Astrocyte of the cerebellum (primary cell): ENCODE measurements at regions not wholly inside any gene's neighbourhood (a gene's known extent, or its start where the extent isn't known, plus 50 kb on each side); places are given as distances from the start of the nearest gene placed in this dataset.

Experiments used
- DNase-seq: peaks from one replicate; pipeline ENCODE4 v3.0.0-alpha.2; 2011; ENCODE audit warnings: low read depth
- H3K4me3 ChIP-seq: 2 replicates; pipeline ENCODE4 v1.5.1; 2011; ENCODE audit warnings: mild to moderate bottlenecking, low read depth, low read length, moderate library complexity
- CTCF ChIP-seq: IDR thresholded peaks from 2 replicates; pipeline ENCODE4 v1.5.1; 2012; ENCODE audit warnings: low read length, low read depth, moderate library complexity, mild to moderate bottlenecking; ENCODE audit errors: missing control alignments
- in situ Hi-C: cut with HindIII; loops from 2 replicates; pipeline ENCODE4 v1.10.0; 2017; ENCODE audit warnings: low sequenced_read_pairs

- no peak overlapping the region for H3K4me3 ChIP-seq
- TF ChIP-seq CTCF, result no peak
- no peak for DNase-seq
- in situ Hi-C loops, result no loop called here
These were observed 83.0 kb downstream of the SEC61B start for GRCh38 chr9:99305124-99305523.

GRCh38 chr9:99305820-99306811 lies 84.0 kb downstream of the SEC61B start:
- H3K4me3 ChIP-seq, result no peak overlapping the region
- TF ChIP-seq CTCF, result no peak
- no peak for DNase-seq
- in situ Hi-C loops, result no loop called here

GRCh38 chr9:99307851-99308250 lies 85.8 kb downstream of the SEC61B start:
- in situ Hi-C loops, result no loop called here
- no peak for DNase-seq
- no peak for TF ChIP-seq CTCF
- H3K4me3 ChIP-seq, result no peak overlapping the region

- H3K4me3 ChIP-seq, result no peak overlapping the region
- DNase-seq, result no peak
- no peak for TF ChIP-seq CTCF
- in situ Hi-C loops, result no loop called here
These were observed 87.3 kb downstream of the SEC61B start for GRCh38 chr9:99309141-99309939.

DNA sequence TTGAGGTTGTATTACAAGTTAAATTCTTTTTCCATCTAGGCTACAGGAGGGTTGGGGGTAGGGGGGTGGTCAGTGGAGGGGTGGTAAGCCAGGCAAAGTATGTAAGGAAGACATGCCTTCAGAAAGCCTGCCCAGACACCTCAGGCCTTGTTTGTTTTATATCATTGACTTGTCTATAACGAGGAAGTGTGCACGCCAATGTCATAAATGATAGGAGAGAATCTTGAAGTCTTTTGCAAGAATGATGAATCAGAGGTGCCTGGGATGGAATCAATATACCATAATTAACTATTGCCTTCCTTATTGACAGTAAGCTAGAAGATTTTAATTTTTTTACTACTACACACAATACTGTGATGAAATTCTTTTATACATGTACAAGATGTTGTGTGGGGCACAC lies 90.7 kb downstream of the SEC61B start:
- H3K4me3 ChIP-seq, result no peak overlapping the region
- no peak for DNase-seq
- TF ChIP-seq CTCF, result no peak
- in situ Hi-C loops, result no loop called here

- no peak overlapping the region for H3K4me3 ChIP-seq
- TF ChIP-seq CTCF, result no peak
- in situ Hi-C loops, result no loop called here
- DNase-seq, result no peak
These were observed 97.0 kb downstream of the SEC61B start for GRCh38 chr9:99319048-99319447.
